Prostate gland (tissue), 2 donors: ENCODE measurements at regions not wholly inside any gene's neighbourhood (a gene's known extent, or its start where the extent isn't known, plus 50 kb on each side); places are given as distances from the start of the nearest gene placed in this dataset.

ENCODE experiments used
- POLR2A ChIP-seq: fragments of 450-650 bp; IDR thresholded peaks from one replicate; pipeline ENCODE4 v1.6.1; 2016; ENCODE audit warnings: antibody characterized with exemption, mild to moderate bottlenecking
- POLR2AphosphoS5 ChIP-seq: sonication (generic); formaldehyde crosslinking; IDR thresholded peaks from one replicate; pipeline ENCODE4 v1.6.1; 2017; ENCODE audit warnings: antibody characterized with exemption
- TF ChIP-seq, protein P1 (sequence below), 4 experiments: fragments of 200-600 bp in 2 of 4; fragments of 450-650 bp in 2 of 4; sonication (generic) in 2 of 4; IDR thresholded peaks; 1 replicate in 3 of 4; 2 replicates in 1 of 4; pipeline ENCODE4 v1.5.1; 2016 to 2019; ENCODE audit warnings: antibody characterized with exemption in 4 of 4, mild to moderate bottlenecking in 2 of 4, moderate library complexity in 2 of 4

GRCh38 chr9:12065686-12066085, 627.5 kb upstream of the TYRP1 start:
- TF ChIP-seq, protein P1, sequence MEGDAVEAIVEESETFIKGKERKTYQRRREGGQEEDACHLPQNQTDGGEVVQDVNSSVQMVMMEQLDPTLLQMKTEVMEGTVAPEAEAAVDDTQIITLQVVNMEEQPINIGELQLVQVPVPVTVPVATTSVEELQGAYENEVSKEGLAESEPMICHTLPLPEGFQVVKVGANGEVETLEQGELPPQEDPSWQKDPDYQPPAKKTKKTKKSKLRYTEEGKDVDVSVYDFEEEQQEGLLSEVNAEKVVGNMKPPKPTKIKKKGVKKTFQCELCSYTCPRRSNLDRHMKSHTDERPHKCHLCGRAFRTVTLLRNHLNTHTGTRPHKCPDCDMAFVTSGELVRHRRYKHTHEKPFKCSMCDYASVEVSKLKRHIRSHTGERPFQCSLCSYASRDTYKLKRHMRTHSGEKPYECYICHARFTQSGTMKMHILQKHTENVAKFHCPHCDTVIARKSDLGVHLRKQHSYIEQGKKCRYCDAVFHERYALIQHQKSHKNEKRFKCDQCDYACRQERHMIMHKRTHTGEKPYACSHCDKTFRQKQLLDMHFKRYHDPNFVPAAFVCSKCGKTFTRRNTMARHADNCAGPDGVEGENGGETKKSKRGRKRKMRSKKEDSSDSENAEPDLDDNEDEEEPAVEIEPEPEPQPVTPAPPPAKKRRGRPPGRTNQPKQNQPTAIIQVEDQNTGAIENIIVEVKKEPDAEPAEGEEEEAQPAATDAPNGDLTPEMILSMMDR (IDR thresholded peaks at IDR 0.05) = no peak
- TF ChIP-seq POLR2A (no peak), POLR2AphosphoS5 (no peak)
